OCI-LY7 (cell line): ENCODE measurements at regions not wholly inside any gene's neighbourhood (a gene's known extent, or its start where the extent isn't known, plus 50 kb on each side); places are given as distances from the start of the nearest gene placed in this dataset.

Experiments used
- CTCF ChIP-seq: fragments of 200-600 bp; sonication (generic); conservative IDR thresholded peaks from 2 replicates; pipeline ENCODE4 v1.5.1; 2014; ENCODE audit warnings: mild to moderate bottlenecking, antibody characterized with exemption, low read length, moderate library complexity, mixed read lengths
- EZH2phosphoT487 ChIP-seq: fragments of 200-600 bp; sonication (generic); IDR thresholded peaks from 2 replicates; pipeline ENCODE4 v1.6.1; 2018; ENCODE audit warnings: low read depth, borderline replicate concordance, mild to moderate bottlenecking, mixed run types, antibody characterized with exemption, low read length, moderate library complexity, mixed read lengths

GRCh38 chr7:79524048-79524447 lies 70.6 kb upstream of the MAGI2 start:
- TF ChIP-seq CTCF, result no peak
- TF ChIP-seq EZH2phosphoT487, result no peak
